Stimulated activated CD8-positive, alpha-beta memory T cell treated with anti-CD3 and anti-CD28 coated beads, Interleukin-12 subunit alpha, Interleukin-12 subunit beta, amount 100 ng/mL, for 24 hours (primary cell): ENCODE measurements at regions not wholly inside any gene's neighbourhood (a gene's known extent, or its start where the extent isn't known, plus 50 kb on each side); places are given as distances from the start of the nearest gene placed in this dataset.
A peak's percentile ranks its signal among the peaks of the same experiment; 100 is the strongest.
"Not testable (repeated sequence)": the region's sequence is repeated elsewhere in the genome, so short reads cannot be mapped to it uniquely, and the experiment has no call there.

Experiments
- DNase-seq: peaks from one replicate; pipeline ENCODE4 v3.0.0-alpha.2; 2020; ENCODE audit errors: extremely low read depth

GRCh38 chr18:34942276-34942675 lies 98.9 kb upstream of the MAPRE2 start:
- no peak for DNase-seq

- no peak for DNase-seq
These were observed 98.2 kb upstream of the MAPRE2 start for GRCh38 chr18:34942975-34943374.

- no peak for DNase-seq
These were observed 97.6 kb upstream of the MAPRE2 start for GRCh38 chr18:34943587-34943986.

- no peak for DNase-seq
These were observed 93.5 kb upstream of the MAPRE2 start for GRCh38 chr18:34947711-34948125.

- no peak for DNase-seq
These were observed 89.4 kb upstream of the MAPRE2 start for GRCh38 chr18:34951625-34952379.

- no peak for DNase-seq
These were observed 88.0 kb upstream of the MAPRE2 start for GRCh38 chr18:34953212-34953611.

- not testable (repeated sequence) for DNase-seq
These were observed 85.7 kb upstream of the MAPRE2 start for GRCh38 chr18:34955494-34955893.

GRCh38 chr18:34956663-34957062 lies 84.5 kb upstream of the MAPRE2 start:
- no peak for DNase-seq

GRCh38 chr18:34957119-34957863 lies 83.9 kb upstream of the MAPRE2 start:
- no peak for DNase-seq

GRCh38 chr18:34957864-34958259 lies 83.4 kb upstream of the MAPRE2 start:
- DNase-seq = no peak

GRCh38 chr18:34959211-34959829 lies 81.9 kb upstream of the MAPRE2 start:
- no peak for DNase-seq

GRCh38 chr18:34959989-34960388 lies 81.2 kb upstream of the MAPRE2 start:
- no peak for DNase-seq

- DNase-seq = no peak
These were observed 76.1 kb upstream of the MAPRE2 start for GRCh38 chr18:34965108-34965507.

GRCh38 chr18:34965566-34965965 lies 75.6 kb upstream of the MAPRE2 start:
- no peak for DNase-seq

GRCh38 chr18:34970106-34970505 lies 71.1 kb upstream of the MAPRE2 start:
- no peak for DNase-seq

- DNase-seq = no peak
These were observed 69.9 kb upstream of the MAPRE2 start for GRCh38 chr18:34971313-34971712.

- no peak for DNase-seq
These were observed 68.3 kb upstream of the MAPRE2 start for GRCh38 chr18:34972765-34973414.

- no peak for DNase-seq
These were observed 65.1 kb upstream of the MAPRE2 start for GRCh38 chr18:34976123-34976522.

- no peak for DNase-seq
These were observed 64.7 kb upstream of the MAPRE2 start for GRCh38 chr18:34976534-34976898.

GRCh38 chr18:34976899-34977837 lies 64.0 kb upstream of the MAPRE2 start:
- DNase-seq = peak; percentile 61

- peak; percentile 43 for DNase-seq
These were observed 63.2 kb upstream of the MAPRE2 start for GRCh38 chr18:34977838-34978532.
